ENCODE measurements at regions not wholly inside any gene's neighbourhood (a gene's known extent, or its start where the extent isn't known, plus 50 kb on each side); places are given as distances from the start of the nearest gene placed in this dataset.

DNA sequence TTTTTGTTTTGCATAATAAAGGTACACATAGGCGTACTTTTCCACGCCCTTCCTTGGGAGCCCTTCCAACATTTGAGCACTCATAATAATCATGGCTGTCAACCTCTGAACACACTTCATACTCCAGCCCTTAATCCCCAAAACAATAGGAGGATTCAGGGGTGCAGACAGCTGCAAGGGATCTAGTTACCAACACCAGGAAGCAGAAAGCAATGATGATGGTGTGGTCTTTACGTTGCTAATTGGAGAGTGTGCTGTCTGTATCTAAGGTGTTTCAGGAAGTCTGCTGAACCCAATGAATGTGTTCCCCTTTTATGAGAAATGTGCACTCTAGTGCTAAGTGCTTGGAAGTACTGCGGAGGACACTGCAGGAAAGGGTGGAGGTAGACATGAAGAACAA, 60.3 kb upstream of the PDZRN3 start:
- Histone ChIP-seq H3K4me1 (ENCODE audit: control insufficient read depth in 1 of 2, insufficient read depth in 2 of 2, low read length in 2 of 2) (peaks cover 0 to 5% of the 10 kb centered on the region in 2 donors), H3K4me3 (ENCODE audit: low read depth in 1 of 2, low read length in 2 of 2) (no peak overlapping the region), H3K36me3 (ENCODE audit: control insufficient read depth in 1 of 2, insufficient read depth in 2 of 2, low read length in 2 of 2) (no peaks in the 10 kb centered on the region), H3K27me3 (ENCODE audit: low read depth, low read length) (no peaks in the 10 kb centered on the region), H3K9me3 (ENCODE audit: control insufficient read depth in 1 of 2, low read length in 2 of 2) (no peaks in the 10 kb centered on the region), H3K27ac (ENCODE audit: low read length) (no peak overlapping the region)

DNA sequence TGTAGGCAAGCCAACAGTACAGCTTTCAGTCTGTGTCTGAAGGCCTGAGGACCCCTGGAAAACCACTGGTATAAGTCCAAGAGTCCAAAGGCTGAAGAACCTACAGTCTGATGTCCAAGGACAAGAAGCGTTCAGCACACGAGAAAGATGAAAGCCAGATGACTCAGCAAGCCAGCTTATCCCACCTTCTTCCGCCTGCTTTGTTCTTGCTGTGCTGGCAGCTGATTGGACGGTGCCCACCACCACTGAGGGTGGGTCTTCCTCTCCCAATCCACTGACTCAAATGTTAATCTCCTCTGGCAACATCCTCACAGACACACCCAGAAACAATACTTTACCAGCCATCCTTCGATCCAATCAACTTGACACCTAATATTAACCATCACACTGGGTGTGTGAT, 59.0 kb upstream of the PDZRN3 start:
- H3K36me3 ChIP-seq (ENCODE audit: control insufficient read depth in 1 of 2, insufficient read depth in 2 of 2, low read length in 2 of 2), result no peaks in the 10 kb centered on the region
- H3K9me3 ChIP-seq (ENCODE audit: control insufficient read depth in 1 of 2, low read length in 2 of 2), result no peaks in the 10 kb centered on the region
- H3K4me3 ChIP-seq (ENCODE audit: low read depth in 1 of 2, low read length in 2 of 2), result no peak overlapping the region
- no peaks in the 10 kb centered on the region for H3K27me3 ChIP-seq (ENCODE audit: low read depth, low read length)
- H3K4me1 ChIP-seq (ENCODE audit: control insufficient read depth in 1 of 2, insufficient read depth in 2 of 2, low read length in 2 of 2), result peaks cover 0 to 5% of the 10 kb centered on the region in 2 donors
- H3K27ac ChIP-seq (ENCODE audit: low read length), result no peak overlapping the region

DNA sequence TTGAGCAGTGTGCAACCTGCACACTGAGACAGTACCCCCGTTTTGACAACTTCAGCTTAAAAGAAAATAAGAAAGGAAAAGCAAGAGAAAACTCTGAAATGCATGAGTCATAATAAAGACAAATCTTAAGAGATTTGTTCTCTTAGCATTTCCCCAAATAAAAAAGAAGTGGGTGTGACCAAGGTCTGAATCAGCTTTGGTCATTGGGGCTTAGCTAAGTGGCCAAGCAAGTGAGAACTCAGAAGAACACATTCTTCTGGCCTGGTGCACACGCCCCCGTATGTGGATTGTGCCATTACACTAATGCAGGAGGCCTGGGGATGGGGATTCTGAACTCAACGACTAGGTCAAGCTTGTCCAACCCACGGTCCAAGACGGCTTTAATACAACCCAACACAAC, 56.9 kb upstream of the PDZRN3 start:
- Histone ChIP-seq H3K4me3 (ENCODE audit: low read depth in 1 of 2, low read length in 2 of 2) (no peak overlapping the region), H3K36me3 (ENCODE audit: control insufficient read depth in 1 of 2, insufficient read depth in 2 of 2, low read length in 2 of 2) (no peaks in the 10 kb centered on the region), H3K9me3 (ENCODE audit: control insufficient read depth in 1 of 2, low read length in 2 of 2) (no peaks in the 10 kb centered on the region), H3K4me1 (ENCODE audit: control insufficient read depth in 1 of 2, insufficient read depth in 2 of 2, low read length in 2 of 2) (no peaks in the 10 kb centered on the region), H3K27ac (ENCODE audit: low read length) (no peak overlapping the region), H3K27me3 (ENCODE audit: low read depth, low read length) (no peaks in the 10 kb centered on the region)

DNA sequence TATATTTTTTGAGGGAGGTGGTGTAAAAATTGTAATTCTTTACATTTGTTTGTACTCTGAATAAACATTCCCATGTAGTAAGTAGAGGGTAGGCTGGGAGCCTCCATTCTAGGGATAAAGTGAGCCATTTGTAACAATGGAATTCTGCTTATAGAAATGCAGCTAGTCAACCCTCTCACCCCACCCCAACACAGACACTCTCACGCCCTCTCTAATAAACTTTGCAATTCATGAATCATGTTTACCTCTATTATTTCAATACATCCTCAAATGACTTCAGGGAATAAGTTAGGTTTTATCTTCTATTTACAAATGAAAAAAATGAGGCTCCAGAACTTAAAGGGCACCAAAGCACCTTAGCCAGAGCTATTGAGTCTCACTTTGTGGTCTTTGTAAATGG, 56.5 kb upstream of the PDZRN3 start:
- Histone ChIP-seq H3K9me3 (ENCODE audit: control insufficient read depth in 1 of 2, low read length in 2 of 2) (no peaks in the 10 kb centered on the region), H3K36me3 (ENCODE audit: control insufficient read depth in 1 of 2, insufficient read depth in 2 of 2, low read length in 2 of 2) (no peaks in the 10 kb centered on the region), H3K27me3 (ENCODE audit: low read depth, low read length) (no peaks in the 10 kb centered on the region), H3K27ac (ENCODE audit: low read length) (no peak overlapping the region), H3K4me1 (ENCODE audit: control insufficient read depth in 1 of 2, insufficient read depth in 2 of 2, low read length in 2 of 2) (no peaks in the 10 kb centered on the region), H3K4me3 (ENCODE audit: low read depth in 1 of 2, low read length in 2 of 2) (no peak overlapping the region)

DNA sequence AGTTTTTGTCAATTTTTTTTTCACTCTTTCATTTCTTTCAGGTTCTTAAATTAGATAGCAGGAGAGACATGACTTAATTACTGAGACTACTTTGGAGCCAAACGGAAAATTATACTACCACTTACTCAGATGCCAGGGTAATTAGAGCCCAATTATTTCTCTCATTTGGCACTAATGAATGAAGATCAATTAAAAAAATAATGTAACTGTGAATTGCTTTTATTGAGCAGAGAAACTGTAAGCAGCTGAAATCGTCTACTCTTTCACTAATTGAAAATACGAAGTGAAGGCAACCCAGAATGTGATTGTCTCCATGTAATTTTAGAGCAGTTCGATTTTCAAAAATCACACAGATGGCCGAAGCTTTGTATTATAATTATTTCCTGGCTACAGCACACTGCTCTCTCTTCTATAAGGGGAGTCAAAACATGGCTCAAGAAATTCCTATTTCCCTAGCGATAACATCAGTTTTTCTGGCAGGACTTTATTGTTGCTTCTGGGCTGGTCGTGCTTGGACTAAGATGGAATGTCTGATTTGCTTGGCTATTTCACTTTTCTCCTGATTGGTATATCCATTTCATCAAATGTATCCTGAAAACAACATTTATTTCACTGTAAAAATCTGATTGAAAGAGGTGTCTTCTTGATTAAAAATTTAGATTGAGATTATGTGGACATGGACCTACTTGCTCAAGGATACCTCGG, 55.8 kb upstream of the PDZRN3 start:
- Histone ChIP-seq H3K9me3 (ENCODE audit: control insufficient read depth in 1 of 2, low read length in 2 of 2) (no peaks in the 10 kb centered on the region), H3K4me3 (ENCODE audit: low read depth in 1 of 2, low read length in 2 of 2) (no peak overlapping the region), H3K27ac (ENCODE audit: low read length) (no peak overlapping the region), H3K27me3 (ENCODE audit: low read depth, low read length) (no peaks in the 10 kb centered on the region), H3K36me3 (ENCODE audit: control insufficient read depth in 1 of 2, insufficient read depth in 2 of 2, low read length in 2 of 2) (no peaks in the 10 kb centered on the region), H3K4me1 (ENCODE audit: control insufficient read depth in 1 of 2, insufficient read depth in 2 of 2, low read length in 2 of 2) (no peaks in the 10 kb centered on the region)

DNA sequence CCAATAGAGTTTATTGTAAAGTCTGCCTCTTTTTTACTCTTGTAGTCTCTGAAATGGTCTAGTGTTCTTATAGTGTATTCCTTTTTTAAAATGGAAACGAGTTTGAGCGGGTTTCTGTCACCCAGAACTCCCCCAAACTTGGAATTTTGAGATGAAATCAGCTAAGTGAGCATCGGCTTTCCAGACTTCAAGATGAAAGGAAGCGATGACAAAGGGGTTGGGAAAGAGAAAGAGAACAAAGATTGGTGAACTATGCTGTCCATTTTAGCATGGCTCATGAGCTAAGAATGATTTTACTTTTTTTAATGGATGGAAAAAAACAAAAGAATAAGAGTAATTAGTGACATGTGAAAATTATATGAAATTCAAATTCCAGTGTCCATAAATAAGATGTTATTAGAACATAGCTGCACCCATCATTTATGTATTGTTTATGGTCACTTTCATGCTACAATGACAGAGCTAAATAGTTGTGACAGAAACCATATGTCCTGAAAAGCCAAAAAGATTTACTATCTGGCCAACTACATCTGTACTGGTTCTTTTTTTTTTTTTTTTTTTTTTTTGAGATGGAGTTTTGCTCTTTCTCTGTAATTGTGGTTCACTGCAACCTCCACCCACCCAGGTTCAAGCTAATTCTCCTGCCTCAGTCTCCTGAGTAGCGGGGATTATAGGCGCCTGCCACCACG, 52.7 kb upstream of the PDZRN3 start:
- no peaks in the 10 kb centered on the region for H3K9me3 ChIP-seq (ENCODE audit: control insufficient read depth in 1 of 2, low read length in 2 of 2)
- H3K36me3 ChIP-seq (ENCODE audit: control insufficient read depth in 1 of 2, insufficient read depth in 2 of 2, low read length in 2 of 2), result no peaks in the 10 kb centered on the region
- H3K27ac ChIP-seq (ENCODE audit: low read length), result no peak overlapping the region
- H3K4me1 ChIP-seq (ENCODE audit: control insufficient read depth in 1 of 2, insufficient read depth in 2 of 2, low read length in 2 of 2), result no peaks in the 10 kb centered on the region
- no peaks in the 10 kb centered on the region for H3K27me3 ChIP-seq (ENCODE audit: low read depth, low read length)
- no peak overlapping the region for H3K4me3 ChIP-seq (ENCODE audit: low read depth in 1 of 2, low read length in 2 of 2)

All from muscle layer of duodenum (tissue), 2 donors.